IMR-90 (cell line): ENCODE measurements at regions not wholly inside any gene's neighbourhood (a gene's known extent, or its start where the extent isn't known, plus 50 kb on each side); places are given as distances from the start of the nearest gene placed in this dataset.
"Not testable (repeated sequence)": the region's sequence is repeated elsewhere in the genome, so short reads cannot be mapped to it uniquely, and the experiment has no call there.

ENCODE experiments used
- ATAC-seq: fragments of 200-7000 bp; cut with Tn5 transposase; 2 replicates; pipeline ENCODE4 v1.9.1; 2020; ENCODE audit warnings: low read depth, mild to moderate bottlenecking, moderate library complexity
- BruUV-seq: library from RNA; stranded (reverse); fragments of 400-500 nt; replicated peaks from 2 replicates; lab custom pipeline; 2021; lab: Mats Ljungman, UMichigan
- CTCF ChIA-PET: fragments of 300-600 bp; formaldehyde crosslinking; extraction: SDS; loops from one replicate; lab custom pipeline; 2021; ENCODE audit warnings: antibody characterized with exemption; lab: Yijun Ruan, JAX
- POLR2A ChIA-PET: fragments of 300-600 bp; sonication (Branson Sonifier 250); formaldehyde crosslinking; loops from one replicate; lab custom pipeline; 2022; ENCODE audit warnings: antibody characterized with exemption; ENCODE audit not compliant: unreplicated experiment; lab: Charles Lee
- DNase-seq: peaks from one replicate; pipeline ENCODE4 v3.0.0; 2013
- H2AFZ ChIP-seq: replicated peaks from 2 replicates; pipeline ENCODE3; 2013; ENCODE audit warnings: low read length, mild to moderate bottlenecking; ENCODE audit not compliant: poor library complexity
- H2AK5ac ChIP-seq: 2 replicates; pipeline ENCODE4 v1.6.1; 2013; ENCODE audit warnings: low read depth, low read length, inconsistent platforms
- H2AK9ac ChIP-seq: replicated peaks from 2 replicates; pipeline ENCODE3; 2013; ENCODE audit warnings: mild to moderate bottlenecking, low read depth, low read length, moderate library complexity; ENCODE audit not compliant: poor library complexity
- H2BK120ac ChIP-seq: 2 replicates; pipeline ENCODE4 v1.6.1; 2013; ENCODE audit warnings: low read depth, low read length, inconsistent platforms
- H2BK15ac ChIP-seq: 3 replicates; pipeline ENCODE4 v1.6.1; 2013; ENCODE audit warnings: low read depth, low read length, inconsistent platforms
- H2BK20ac ChIP-seq: 2 replicates; pipeline ENCODE4 v1.6.1; 2013; ENCODE audit warnings: low read depth, mild to moderate bottlenecking, inconsistent platforms, low read length, moderate library complexity
- H2BK5ac ChIP-seq: 2 replicates; pipeline ENCODE4 v1.6.1; 2013; ENCODE audit warnings: mild to moderate bottlenecking, low read depth, low read length, inconsistent platforms; ENCODE audit not compliant: poor library complexity, severe bottlenecking
- H3K14ac ChIP-seq: replicated peaks from 2 replicates; pipeline ENCODE4 v1.6.1; 2013; ENCODE audit warnings: low read depth, low read length, inconsistent platforms
- H3K18ac ChIP-seq: 2 replicates; pipeline ENCODE4 v1.6.1; 2013; ENCODE audit warnings: low read depth, low read length, control low read depth
- H3K23ac ChIP-seq: 2 replicates; pipeline ENCODE4 v1.6.1; 2013; ENCODE audit warnings: low read depth, low read length, inconsistent platforms
- H3K27ac ChIP-seq: 2 replicates; pipeline ENCODE4 v1.5.1; 2013; ENCODE audit warnings: mild to moderate bottlenecking, control low read depth, low read length; ENCODE audit not compliant: insufficient read depth
- H3K27me3 ChIP-seq: 2 replicates; pipeline ENCODE4 v1.6.1; 2013; ENCODE audit warnings: low read length; ENCODE audit not compliant: control insufficient read depth, insufficient read depth
- H3K36me3 ChIP-seq: 2 replicates; pipeline ENCODE4 v1.6.1; 2013; ENCODE audit warnings: low read length, mixed read lengths; ENCODE audit not compliant: control insufficient read depth, insufficient read depth
- H3K4ac ChIP-seq: 2 replicates; pipeline ENCODE4 v1.6.1; 2013; ENCODE audit warnings: low read depth, low read length, inconsistent platforms
- H3K4me1 ChIP-seq: 2 replicates; pipeline ENCODE4 v1.6.1; 2013; ENCODE audit warnings: low read length, mixed read lengths; ENCODE audit not compliant: control insufficient read depth, insufficient read depth
- H3K4me2 ChIP-seq: 2 replicates; pipeline ENCODE4 v1.6.1; 2013; ENCODE audit warnings: low read depth, mild to moderate bottlenecking, control low read depth, low read length, moderate library complexity
- H3K4me3 ChIP-seq: 2 replicates; pipeline ENCODE4 v1.5.1; 2013; ENCODE audit warnings: low read depth, mild to moderate bottlenecking, control low read depth, low read length, moderate library complexity; ENCODE audit not compliant: insufficient read depth
- H3K56ac ChIP-seq: 2 replicates; pipeline ENCODE4 v1.6.1; 2013; ENCODE audit warnings: low read length, inconsistent platforms; ENCODE audit not compliant: insufficient read depth; ENCODE audit errors: extremely low read depth
- H3K79me1 ChIP-seq, 2 experiments: 2 replicates each; pipeline ENCODE4 v1.6.1; 2013; ENCODE audit warnings: low read length in 2 of 2, inconsistent platforms in 1 of 2, low read depth in 1 of 2
- H3K9ac ChIP-seq: 2 replicates; pipeline ENCODE4 v1.6.1; 2013; ENCODE audit warnings: low read depth, low read length, control low read depth
- H3K9me1 ChIP-seq: 2 replicates; pipeline ENCODE4 v1.6.1; 2013; ENCODE audit warnings: low read length, inconsistent platforms; ENCODE audit not compliant: insufficient read depth
- H3K9me3 ChIP-seq: 2 replicates; pipeline ENCODE4 v1.6.1; 2013; ENCODE audit warnings: low read length; ENCODE audit not compliant: control insufficient read depth, insufficient read depth
- H4K20me1 ChIP-seq: 2 replicates; pipeline ENCODE4 v1.6.1; 2013; ENCODE audit warnings: low read length, inconsistent platforms; ENCODE audit not compliant: insufficient read depth
- H4K5ac ChIP-seq: 2 replicates; pipeline ENCODE4 v1.6.1; 2013; ENCODE audit warnings: mild to moderate bottlenecking, low read depth, low read length, control low read depth
- H4K8ac ChIP-seq, 2 experiments: 2 replicates each; pipeline ENCODE4 v1.6.1; 2013; ENCODE audit warnings: low read depth in 2 of 2, low read length in 2 of 2, control low read depth in 1 of 2, inconsistent platforms in 1 of 2
- H4K91ac ChIP-seq: 2 replicates; pipeline ENCODE4 v1.6.1; 2013; ENCODE audit warnings: low read depth, low read length, inconsistent platforms; ENCODE audit not compliant: insufficient read depth
- MAFK ChIP-seq: IDR thresholded peaks from 2 replicates; pipeline ENCODE4 v1.6.1; 2012; ENCODE audit warnings: low read depth, low read length, improper control_type of control experiment
- WGBS, 2 experiments: methylation state at CpG; one replicate each; pipeline versions ENCODE4 v1.1.5 to v1.1.7; 2013; ENCODE audit warnings: missing lambda C conversion rate in 2 of 2; ENCODE audit not compliant: insufficient read length in 1 of 2; ENCODE audit errors: extremely low coverage in 2 of 2; 5-methylcytosine and 5-hydroxymethylcytosine counted together
- dilution Hi-C: fragments of 300-500 bp; cut with HindIII; formaldehyde crosslinking; loops from one replicate; pipeline ENCODE4 v1.14.3; 2018; ENCODE audit warnings: low sequenced_read_pairs; ENCODE audit not compliant: unreplicated experiment
- in situ Hi-C: fragments of 300-500 bp; cut with MboI; formaldehyde crosslinking; loops from 3 replicates; pipeline ENCODE4 v1.14.3; 2019; ENCODE audit warnings: low sequenced_read_pairs, inconsistent platforms, mixed read lengths
- intact Hi-C: fragments of 100-400 bp; cut with micrococcal nuclease; formaldehyde crosslinking; loops from 2 replicates; pipeline ENCODE4 v1.10.0; 2022
- TF ChIP-seq, protein P1 (sequence below): fragments of 150-350 bp; IDR thresholded peaks from 2 replicates; pipeline ENCODE4 v1.6.1; 2017; ENCODE audit warnings: mild to moderate bottlenecking, antibody characterized with exemption, low read length, low read depth

DNA sequence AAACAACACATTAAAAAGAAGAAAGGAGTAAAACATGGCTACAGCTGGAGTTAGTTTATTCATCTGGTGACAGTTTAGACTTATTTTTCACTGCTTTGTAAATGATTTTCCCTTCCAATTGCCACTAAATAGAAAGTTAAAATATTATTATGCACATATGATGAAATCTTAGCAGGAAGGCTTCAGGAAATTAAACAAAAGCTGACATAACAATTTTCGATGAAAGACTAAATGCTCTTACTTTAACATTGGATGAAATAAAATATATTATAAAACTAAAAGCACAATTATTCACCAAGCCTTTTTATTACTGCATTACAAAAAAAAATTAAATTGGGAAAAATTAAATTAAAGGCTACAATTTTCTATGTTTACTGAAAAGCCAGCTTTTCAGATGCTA, 158.0 kb downstream of the MMUT start:
- H3K27ac ChIP-seq: no peak overlapping the region
- H3K9me1 ChIP-seq: no peaks in the 10 kb centered on the region
- H3K4ac ChIP-seq: no peak overlapping the region
- H4K20me1 ChIP-seq: no peaks in the 10 kb centered on the region
- no peaks in the 10 kb centered on the region for H3K27me3 ChIP-seq
- H4K8ac ChIP-seq: no peak overlapping the region
- no peak overlapping the region for H3K4me3 ChIP-seq
- no peak overlapping the region for H2BK20ac ChIP-seq
- H2BK5ac ChIP-seq: no peak overlapping the region
- no peak overlapping the region for H4K91ac ChIP-seq
- no peak overlapping the region for H2BK120ac ChIP-seq
- no peak overlapping the region for H2AFZ ChIP-seq
- in situ Hi-C loops: no loop called here
- no peak overlapping the region for H3K23ac ChIP-seq
- no peak overlapping the region for H4K5ac ChIP-seq
- BruUV-seq: no TSS peak
- dilution Hi-C loops: no loop called here
- no peak overlapping the region for H3K18ac ChIP-seq
- intact Hi-C loops: no loop called here
- H2AK9ac ChIP-seq: no peak overlapping the region
- H3K9me3 ChIP-seq: no peaks in the 10 kb centered on the region
- H3K9ac ChIP-seq: no peak overlapping the region
- no peak overlapping the region for H2AK5ac ChIP-seq
- ATAC-seq (no peak), DNase-seq (no peak)
- no peaks in the 10 kb centered on the region for H3K79me1 ChIP-seq
- peak; percentile 46 for TF ChIP-seq MAFK
- TF ChIP-seq, protein P1, sequence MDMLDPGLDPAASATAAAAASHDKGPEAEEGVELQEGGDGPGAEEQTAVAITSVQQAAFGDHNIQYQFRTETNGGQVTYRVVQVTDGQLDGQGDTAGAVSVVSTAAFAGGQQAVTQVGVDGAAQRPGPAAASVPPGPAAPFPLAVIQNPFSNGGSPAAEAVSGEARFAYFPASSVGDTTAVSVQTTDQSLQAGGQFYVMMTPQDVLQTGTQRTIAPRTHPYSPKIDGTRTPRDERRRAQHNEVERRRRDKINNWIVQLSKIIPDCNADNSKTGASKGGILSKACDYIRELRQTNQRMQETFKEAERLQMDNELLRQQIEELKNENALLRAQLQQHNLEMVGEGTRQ: no peak
- H2BK15ac ChIP-seq: no peak overlapping the region
- no peaks in the 10 kb centered on the region for H3K36me3 ChIP-seq
- no CpG with 5 or more reads among the region's 1 CpG for WGBS, 2 experiments
- CTCF ChIA-PET: no interaction called here
- no peaks in the 10 kb centered on the region for H3K4me1 ChIP-seq
- no peak overlapping the region for H3K56ac ChIP-seq
- H3K14ac ChIP-seq: no peak overlapping the region
- H3K4me2 ChIP-seq: no peak overlapping the region
- POLR2A ChIA-PET: no interaction called here

DNA sequence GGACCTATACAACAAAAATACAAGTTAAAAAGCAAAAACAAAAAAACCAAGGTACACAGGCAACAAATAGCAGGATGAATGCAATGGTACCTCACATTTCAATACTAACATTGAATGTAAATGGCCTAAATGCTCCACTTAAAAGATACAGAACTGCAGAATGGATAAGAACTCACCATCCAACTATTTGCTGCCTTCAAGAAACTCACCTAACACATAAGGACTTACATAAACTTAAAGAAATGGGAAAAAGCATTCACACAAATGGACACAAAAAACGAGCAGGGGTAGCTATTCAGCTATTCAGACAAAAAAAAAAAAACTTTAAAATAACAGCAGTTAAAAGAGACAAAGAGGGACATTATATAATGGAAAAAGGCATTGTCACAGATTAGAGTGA, 158.7 kb downstream of the MMUT start:
- H2AK5ac ChIP-seq, H3K4me3 ChIP-seq, H3K56ac ChIP-seq, H3K4me2 ChIP-seq, H4K5ac ChIP-seq, H3K36me3 ChIP-seq, H3K9ac ChIP-seq, intact Hi-C loops, H4K91ac ChIP-seq, DNase-seq, H2AFZ ChIP-seq, H3K27me3 ChIP-seq, POLR2A ChIA-PET, BruUV-seq, H3K9me3 ChIP-seq, H3K9me1 ChIP-seq, H4K8ac ChIP-seq, H3K23ac ChIP-seq, H3K18ac ChIP-seq, H2AK9ac ChIP-seq, CTCF ChIA-PET, H3K4me1 ChIP-seq, H3K4ac ChIP-seq, H3K79me1 ChIP-seq, H2BK120ac ChIP-seq, in situ Hi-C loops, H4K20me1 ChIP-seq, H2BK20ac ChIP-seq, H3K27ac ChIP-seq, H2BK15ac ChIP-seq, H3K14ac ChIP-seq, H2BK5ac ChIP-seq, ATAC-seq, dilution Hi-C loops: not testable (repeated sequence)
- WGBS, 2 experiments: no CpG with 5 or more reads among the region's 1 CpG
